H1 (cell line): ENCODE measurements at regions not wholly inside any gene's neighbourhood (a gene's known extent, or its start where the extent isn't known, plus 50 kb on each side); places are given as distances from the start of the nearest gene placed in this dataset.

ENCODE experiments used
- CTCF ChIP-seq, 3 experiments: IDR thresholded peaks; 1 replicate in 2 of 3; 2 replicates in 1 of 3; pipeline versions ENCODE4 v1.5.1 to v1.6.1; 2011; ENCODE audit warnings: low read length in 3 of 3, mild to moderate bottlenecking in 3 of 3, inconsistent platforms in 2 of 3, low read depth in 1 of 3, moderate library complexity in 1 of 3; ENCODE audit not compliant: insufficient read depth in 1 of 3; ENCODE audit errors: control extremely low read depth in 1 of 3
- JUN ChIP-seq: IDR thresholded peaks from 2 replicates; pipeline ENCODE4 v1.6.1; 2011; ENCODE audit warnings: low read depth, mild to moderate bottlenecking, improper control_type of control experiment, low read length
- SUZ12 ChIP-seq: fragments of 200-600 bp; sonication (generic); IDR thresholded peaks from 2 replicates; pipeline ENCODE4 v1.6.1; 2012; ENCODE audit warnings: mild to moderate bottlenecking, inconsistent platforms, low read length, moderate library complexity, mixed read lengths

- TF ChIP-seq CTCF (IDR thresholded peaks at IDR 0.05; ENCODE audit: control extremely low read depth in 1 of 3, insufficient read depth in 1 of 3, low read depth in 1 of 3, low read length in 3 of 3) (no peak), SUZ12 (no peak), JUN (no peak)
- TF ChIP-seq, all 59 proteins: peak for 0
These were observed 158.1 kb downstream of the RBFOX3 start (continued) for GRCh38 chr17:79452706-79453105.
